ENCODE measurements at regions not wholly inside any gene's neighbourhood (a gene's known extent, or its start where the extent isn't known, plus 50 kb on each side); places are given as distances from the start of the nearest gene placed in this dataset.
"Not testable (repeated sequence)": the region's sequence is repeated elsewhere in the genome, so short reads cannot be mapped to it uniquely, and the experiment has no call there.

DNA sequence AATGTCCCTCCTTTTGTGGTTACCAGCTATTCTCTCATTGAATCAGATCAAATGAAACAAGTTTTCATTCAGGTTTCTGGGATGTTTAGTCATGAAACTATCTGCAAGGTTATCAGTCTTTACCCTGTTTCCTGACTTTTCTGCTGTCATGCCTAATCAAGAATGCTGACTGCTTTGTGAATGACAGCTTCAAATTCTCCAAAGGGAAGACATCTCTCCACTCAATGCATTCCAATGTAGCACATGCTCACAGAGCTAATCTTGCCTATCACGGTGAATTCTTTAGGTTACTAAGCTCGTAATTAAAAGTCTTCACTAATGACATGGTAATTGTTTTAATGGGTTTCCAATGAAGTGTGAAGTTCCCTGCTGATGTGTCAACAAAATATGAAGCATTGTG is 1068.5 kb downstream of the PCDH7 start:
- H3K27ac ChIP-seq, result no peak overlapping the region
- H3K36me3 ChIP-seq (ENCODE audit: low read depth, missing control alignments), result no peaks in the 10 kb centered on the region
- no peaks in the 10 kb centered on the region for H3K27me3 ChIP-seq
- no peaks in the 10 kb centered on the region for H3K4me1 ChIP-seq
- no peak overlapping the region for H3K4me3 ChIP-seq
- TF ChIP-seq POLR2A (IDR thresholded peaks at IDR 0.05), result no peak
- TF ChIP-seq CTCF (IDR thresholded peaks at IDR 0.05), result no peak
- 56 to 70% methylated on average over 2 of the region's 2 CpGs for WGBS, 2 donors
- DNase-seq, result no peak
- no peaks in the 10 kb centered on the region for H3K9me3 ChIP-seq
- intact Hi-C loops (cut with DNase I; ENCODE audit: low total_unique reads), result no loop called here

GRCh38 chr4:31791666-31792065 is 1071.5 kb downstream of the PCDH7 start:
- intact Hi-C loops (cut with DNase I; ENCODE audit: low total_unique reads), result no loop called here
- no peaks in the 10 kb centered on the region for H3K4me1 ChIP-seq
- no peak overlapping the region for H3K4me3 ChIP-seq
- DNase-seq, result no peak
- no peak overlapping the region for H3K27ac ChIP-seq
- no peaks in the 10 kb centered on the region for H3K9me3 ChIP-seq
- no peaks in the 10 kb centered on the region for H3K36me3 ChIP-seq (ENCODE audit: low read depth, missing control alignments)
- no peaks in the 10 kb centered on the region for H3K27me3 ChIP-seq
- 80 to 85% methylated on average over 1 of the region's 1 CpG for WGBS, 2 donors
- no peak for TF ChIP-seq CTCF (IDR thresholded peaks at IDR 0.05)
- TF ChIP-seq POLR2A (IDR thresholded peaks at IDR 0.05), result no peak

DNA sequence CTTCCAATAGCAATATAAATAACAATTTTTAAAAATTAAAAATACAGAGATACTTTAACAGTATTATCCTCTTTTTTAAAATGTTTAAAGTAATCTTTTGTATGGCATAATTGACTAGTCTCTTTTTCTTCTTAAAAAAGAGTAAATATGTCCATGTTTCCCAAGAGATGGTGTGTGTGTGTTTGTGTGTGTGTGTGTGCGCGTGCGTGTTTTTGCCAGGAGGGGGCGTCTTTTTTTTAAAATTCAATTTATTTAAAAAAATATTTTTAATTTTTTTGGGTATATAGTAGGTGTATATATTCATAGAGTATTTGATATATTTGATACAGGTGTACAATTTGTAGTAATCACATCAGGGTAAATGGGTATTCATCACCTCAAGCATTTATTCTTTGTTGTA is 1073.7 kb downstream of the PCDH7 start:
- WGBS, 2 donors, result 66 to 69% methylated on average over 4 of the region's 4 CpGs
- Histone ChIP-seq H3K36me3 (ENCODE audit: low read depth, missing control alignments) (no peaks in the 10 kb centered on the region), H3K27me3 (no peaks in the 10 kb centered on the region), H3K4me3 (no peak overlapping the region), H3K27ac (no peak overlapping the region), H3K9me3 (no peaks in the 10 kb centered on the region), H3K4me1 (no peaks in the 10 kb centered on the region)
- DNase-seq, result no peak
- intact Hi-C loops (cut with DNase I; ENCODE audit: low total_unique reads), result no loop called here
- TF ChIP-seq CTCF (IDR thresholded peaks at IDR 0.05), result peak in 1 of 3 experiments; percentile 23
- no peak for TF ChIP-seq POLR2A (IDR thresholded peaks at IDR 0.05)

- H3K4me1 ChIP-seq; DNase-seq; intact Hi-C loops (cut with DNase I; ENCODE audit: low total_unique reads); H3K27me3 ChIP-seq; H3K4me3 ChIP-seq; H3K9me3 ChIP-seq; H3K36me3 ChIP-seq (ENCODE audit: low read depth, missing control alignments); H3K27ac ChIP-seq: not testable (repeated sequence)
- WGBS, 2 donors, result 100% methylated on average over 1 of the region's 1 CpG
Measured at GRCh38 chr4:31797052-31797451, 1076.9 kb downstream of the PCDH7 start.

DNA sequence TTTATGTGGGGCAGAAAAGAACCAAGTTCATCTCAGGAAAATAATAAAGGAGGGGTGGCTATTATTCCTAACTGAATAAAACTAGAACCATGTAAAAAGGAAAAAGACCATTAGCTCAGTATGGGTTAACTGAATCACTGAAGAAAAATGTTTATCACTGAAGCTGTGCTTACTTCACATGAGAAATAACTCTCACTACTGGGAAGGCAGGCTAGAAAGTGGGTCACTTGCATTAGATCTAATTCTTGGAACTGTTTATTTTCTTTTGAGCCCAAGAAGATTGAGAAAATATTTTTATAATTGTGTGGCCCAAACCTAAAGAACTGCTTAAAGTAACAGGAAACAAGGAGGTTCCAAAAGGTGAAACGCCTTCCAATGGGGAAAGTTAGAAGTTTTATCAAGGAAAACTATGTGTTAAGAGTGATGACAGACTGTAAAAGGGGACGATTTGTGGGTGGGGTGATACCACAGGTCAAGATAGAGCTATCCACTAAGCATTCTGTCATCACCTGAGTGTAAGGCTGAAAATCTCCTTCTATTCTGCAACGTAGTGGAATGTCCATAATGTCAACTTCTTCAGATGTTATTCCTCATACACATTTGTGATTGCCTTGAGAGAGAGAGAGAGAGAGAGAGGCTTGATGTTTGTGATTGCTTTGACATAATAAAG is 1083.5 kb downstream of the PCDH7 start:
- WGBS, 2 donors, result 36 to 39% methylated on average over 3 of the region's 3 CpGs
- intact Hi-C loops (cut with DNase I; ENCODE audit: low total_unique reads), result no loop called here
- H3K27ac ChIP-seq, result no peak overlapping the region
- TF ChIP-seq POLR2A (IDR thresholded peaks at IDR 0.05) (no peak), CTCF (IDR thresholded peaks at IDR 0.05) (no peak)
- H3K9me3 ChIP-seq, result no peaks in the 10 kb centered on the region
- no peaks in the 10 kb centered on the region for H3K27me3 ChIP-seq
- no peak overlapping the region for H3K4me3 ChIP-seq
- H3K36me3 ChIP-seq (ENCODE audit: low read depth, missing control alignments), result no peaks in the 10 kb centered on the region
- DNase-seq, result no peak
- H3K4me1 ChIP-seq, result no peaks in the 10 kb centered on the region
